HepG2 (cell line): ENCODE measurements at regions not wholly inside any gene's neighbourhood (a gene's known extent, or its start where the extent isn't known, plus 50 kb on each side); places are given as distances from the start of the nearest gene placed in this dataset.

Source experiments
- ATAC-seq: fragments of 200-7000 bp; cut with Tn5 transposase; 3 replicates; pipeline ENCODE4 v1.9.1; 2020; ENCODE audit warnings: mild to moderate bottlenecking, moderate library complexity
- BruUV-seq: library from RNA; stranded (reverse); fragments of 400-500 nt; replicated peaks from 2 replicates; lab custom pipeline; 2021; lab: Mats Ljungman, UMichigan
- CTCF ChIA-PET: fragments of 300-600 bp; formaldehyde crosslinking; extraction: SDS; loops from one replicate; lab custom pipeline; 2021; ENCODE audit warnings: low total read pairs, inconsistent platforms, low intra/inter-chr PET ratio; lab: Yijun Ruan, JAX
- POLR2A ChIA-PET: fragments of 350-600 bp; sonication (Branson Sonifier 250); formaldehyde crosslinking; loops from one replicate; lab custom pipeline; 2020; ENCODE audit warnings: antibody characterized with exemption, inconsistent platforms; lab: Yijun Ruan, JAX
- DNase-seq: peaks from one replicate; pipeline ENCODE4 v3.0.0-alpha.2; 2015; ENCODE audit warnings: low spot score
- FAIRE-seq: peaks from 3 replicates; lab custom pipeline; 2011; peaks lifted over from hg19 to GRCh38; lab: Jason Lieb, UNC
- H2AFZ ChIP-seq: one replicate; pipeline ENCODE4 v1.6.1; 2011; ENCODE audit warnings: low read length, inconsistent platforms
- H3K27ac ChIP-seq: fragments of 300-600 bp; 3 replicates; pipeline ENCODE4 v1.8.0; 2011; ENCODE audit warnings: mixed run types, mild to moderate bottlenecking, mixed read lengths, low read length, inconsistent platforms; ENCODE audit not compliant: insufficient read depth; ENCODE audit errors: extremely low read length
- H3K27me3 ChIP-seq, 2 experiments: fragments of 200-600 bp in 1 of 2; 2 replicates in 1 of 2; 3 replicates in 1 of 2; pipeline versions ENCODE4 v1.6.0 to v1.8.0; 2011; ENCODE audit warnings: low read length in 2 of 2, mild to moderate bottlenecking in 2 of 2, moderate library complexity in 2 of 2, inconsistent platforms in 1 of 2; ENCODE audit not compliant: insufficient read depth in 2 of 2, control insufficient read depth in 1 of 2
- H3K36me3 ChIP-seq, 2 experiments: fragments of 200-600 bp in 1 of 2; replicated peaks in 1 of 2; 2 replicates in 1 of 2; 3 replicates in 1 of 2; pipeline versions ENCODE4 v1.5.1 to v1.8.0; 2011; ENCODE audit warnings: low read length in 2 of 2, inconsistent platforms in 1 of 2; ENCODE audit not compliant: insufficient read depth in 2 of 2, control insufficient read depth in 1 of 2
- H3K4me1 ChIP-seq: 2 replicates; pipeline ENCODE4 v1.5.1; 2012; ENCODE audit warnings: low read length, inconsistent platforms; ENCODE audit not compliant: insufficient read depth
- H3K4me2 ChIP-seq: 2 replicates; pipeline ENCODE4 v1.6.0; 2011; ENCODE audit warnings: low read depth, low read length, inconsistent platforms
- H3K4me3 ChIP-seq, 3 experiments: fragments of 200-600 bp in 1 of 3; sonication (generic), shearing (Covaris generic) in 1 of 3; replicated peaks in 1 of 3; 2 replicates each; pipeline ENCODE4 v1.5.1; 2011 to 2016; ENCODE audit warnings: low read length in 3 of 3, inconsistent platforms in 2 of 3, low read depth in 2 of 3, mild to moderate bottlenecking in 2 of 3, control low read depth in 1 of 3, mixed read lengths in 1 of 3; ENCODE audit not compliant: insufficient read depth in 1 of 3
- H3K79me2 ChIP-seq: one replicate; pipeline ENCODE4 v1.6.1; 2011; ENCODE audit warnings: low read length, inconsistent platforms; ENCODE audit not compliant: insufficient read depth
- H3K9ac ChIP-seq: 2 replicates; pipeline ENCODE4 v1.6.0; 2011; ENCODE audit warnings: mild to moderate bottlenecking, low read depth, low read length, inconsistent platforms; ENCODE audit not compliant: insufficient read depth
- H3K9me3 ChIP-seq: 2 replicates; pipeline ENCODE4 v1.5.1; 2012; ENCODE audit warnings: mild to moderate bottlenecking, low read length
- H4K20me1 ChIP-seq: 2 replicates; pipeline ENCODE4 v1.6.0; 2011; ENCODE audit warnings: inconsistent platforms, mild to moderate bottlenecking, low read length, moderate library complexity; ENCODE audit not compliant: insufficient read depth
- DR1 ChIP-seq: sonication (generic); formaldehyde crosslinking; IDR thresholded peaks from 2 replicates; pipeline ENCODE4 v1.8.0; 2021; ENCODE audit warnings: mild to moderate bottlenecking, missing genetic modification reagents, inconsistent platforms
- EED ChIP-seq: sonication (generic); formaldehyde crosslinking; IDR thresholded peaks from 2 replicates; pipeline ENCODE4 v1.5.0; 2020; ENCODE audit warnings: mild to moderate bottlenecking, missing genetic modification reagents
- MIER2 ChIP-seq: IDR thresholded peaks from 2 replicates; pipeline ENCODE4 v1.6.1; 2016; ENCODE audit warnings: missing biosample characterization, missing genetic modification reagents
- MTA3 ChIP-seq: sonication (generic); formaldehyde crosslinking; IDR thresholded peaks from 2 replicates; pipeline ENCODE4 v1.4.0; 2020; ENCODE audit warnings: missing genetic modification reagents
- SNAI1 ChIP-seq: sonication (generic); formaldehyde crosslinking; IDR thresholded peaks from 2 replicates; pipeline ENCODE4 v1.5.0; 2020; ENCODE audit warnings: mild to moderate bottlenecking, missing genetic modification reagents, borderline replicate concordance
- SYNCRIP ChIP-seq: fragments of 200-400 bp; formaldehyde crosslinking; IDR thresholded peaks from 2 replicates; pipeline ENCODE4 v1.6.1; 2018; ENCODE audit warnings: mild to moderate bottlenecking, low read depth, low read length; ENCODE audit not compliant: insufficient read depth
- XRCC5 ChIP-seq: fragments of 200-400 bp; formaldehyde crosslinking; optimal IDR thresholded peaks from 2 replicates; pipeline ENCODE3; 2017; ENCODE audit warnings: mild to moderate bottlenecking, low read length
- ZFP36L2 ChIP-seq: sonication (generic); formaldehyde crosslinking; IDR thresholded peaks from 2 replicates; pipeline ENCODE4 v1.4.0; 2020; ENCODE audit warnings: missing genetic modification reagents
- ZFY ChIP-seq: sonication (generic); formaldehyde crosslinking; IDR thresholded peaks from 2 replicates; pipeline ENCODE4 v1.4.0; 2020; ENCODE audit warnings: missing genetic modification reagents
- ZNF430 ChIP-seq: sonication (generic); formaldehyde crosslinking; IDR thresholded peaks from 2 replicates; pipeline ENCODE4 v1.9.0; 2021; ENCODE audit warnings: mild to moderate bottlenecking, missing genetic modification reagents
- ZNF468 ChIP-seq: sonication (generic); formaldehyde crosslinking; IDR thresholded peaks from 2 replicates; pipeline ENCODE4 v1.8.0; 2022; ENCODE audit warnings: mild to moderate bottlenecking, moderate library complexity, missing genetic modification reagents
- ZNF562 ChIP-seq: sonication (generic); formaldehyde crosslinking; IDR thresholded peaks from 2 replicates; pipeline ENCODE4 v1.8.0; 2022; ENCODE audit warnings: missing genetic modification reagents, borderline replicate concordance
- ZNF615 ChIP-seq: sonication (generic); formaldehyde crosslinking; IDR thresholded peaks from 2 replicates; pipeline ENCODE4 v1.5.0; 2020; ENCODE audit warnings: mild to moderate bottlenecking, missing genetic modification reagents, borderline replicate concordance
- ZNF678 ChIP-seq: sonication (generic); formaldehyde crosslinking; IDR thresholded peaks from 2 replicates; pipeline ENCODE4 v1.4.0; 2020; ENCODE audit warnings: mild to moderate bottlenecking, missing genetic modification reagents
- WGBS: methylation state at CpG from one replicate; pipeline ENCODE4 v1.1.6; 2017; ENCODE audit warnings: low lambda C conversion rate; 5-methylcytosine and 5-hydroxymethylcytosine counted together
- in situ Hi-C: cut with HindIII; loops from 2 replicates; pipeline ENCODE4 v1.10.0; 2017; ENCODE audit warnings: low pct_unique_long_range_greater_than_20kb; ENCODE audit not compliant: extremely low pct_ligation_motif_present
- intact Hi-C: fragments of 100-400 bp; cut with micrococcal nuclease; formaldehyde crosslinking; loops from one replicate; pipeline ENCODE4 v1.10.0; 2022; ENCODE audit not compliant: unreplicated experiment
- TF ChIP-seq, protein P1 (sequence below): IDR thresholded peaks from 2 replicates; pipeline ENCODE4 v1.4.0; 2020; ENCODE audit warnings: mild to moderate bottlenecking, missing genetic modification reagents

GRCh38 chr4:123017636-123018395 lies 95.4 kb upstream of the NUDT6 start:
- Histone ChIP-seq H3K79me2 (no peaks in the 10 kb centered on the region), H2AFZ (no peak overlapping the region), H3K4me3 (no peak overlapping the region), H3K9ac (no peak overlapping the region), H4K20me1 (no peaks in the 10 kb centered on the region), H3K9me3 (no peaks in the 10 kb centered on the region), H3K4me2 (no peak overlapping the region), H3K27me3 (no peaks in the 10 kb centered on the region), H3K4me1 (no peaks in the 10 kb centered on the region), H3K27ac (no peak overlapping the region), H3K36me3 (no peaks in the 10 kb centered on the region; a peak in 1 of 5 replicates)
- BruUV-seq: no TSS peak
- 97% methylated on average over 3 of the region's 3 CpGs for WGBS
- FAIRE-seq: no peak
- intact Hi-C loops (no loop called here), in situ Hi-C loops (no loop called here)
- ATAC-seq: no peak
- TF ChIP-seq ZFY (no peak), MIER2 (CRISPR knock-in tag) (no peak), DR1 (CRISPR knock-in tag) (no peak), XRCC5 (no peak), ZNF430 (CRISPR knock-in tag) (no peak), ZNF678 (no peak), ZFP36L2 (CRISPR knock-in tag) (no peak), SYNCRIP (no peak), ZNF562 (CRISPR knock-in tag) (no peak), EED (CRISPR knock-in tag) (no peak), MTA3 (CRISPR knock-in tag) (no peak), SNAI1 (CRISPR knock-in tag) (no peak), ZNF615 (CRISPR knock-in tag) (no peak), ZNF468 (CRISPR knock-in tag) (no peak)
- TF ChIP-seq, protein P1, sequence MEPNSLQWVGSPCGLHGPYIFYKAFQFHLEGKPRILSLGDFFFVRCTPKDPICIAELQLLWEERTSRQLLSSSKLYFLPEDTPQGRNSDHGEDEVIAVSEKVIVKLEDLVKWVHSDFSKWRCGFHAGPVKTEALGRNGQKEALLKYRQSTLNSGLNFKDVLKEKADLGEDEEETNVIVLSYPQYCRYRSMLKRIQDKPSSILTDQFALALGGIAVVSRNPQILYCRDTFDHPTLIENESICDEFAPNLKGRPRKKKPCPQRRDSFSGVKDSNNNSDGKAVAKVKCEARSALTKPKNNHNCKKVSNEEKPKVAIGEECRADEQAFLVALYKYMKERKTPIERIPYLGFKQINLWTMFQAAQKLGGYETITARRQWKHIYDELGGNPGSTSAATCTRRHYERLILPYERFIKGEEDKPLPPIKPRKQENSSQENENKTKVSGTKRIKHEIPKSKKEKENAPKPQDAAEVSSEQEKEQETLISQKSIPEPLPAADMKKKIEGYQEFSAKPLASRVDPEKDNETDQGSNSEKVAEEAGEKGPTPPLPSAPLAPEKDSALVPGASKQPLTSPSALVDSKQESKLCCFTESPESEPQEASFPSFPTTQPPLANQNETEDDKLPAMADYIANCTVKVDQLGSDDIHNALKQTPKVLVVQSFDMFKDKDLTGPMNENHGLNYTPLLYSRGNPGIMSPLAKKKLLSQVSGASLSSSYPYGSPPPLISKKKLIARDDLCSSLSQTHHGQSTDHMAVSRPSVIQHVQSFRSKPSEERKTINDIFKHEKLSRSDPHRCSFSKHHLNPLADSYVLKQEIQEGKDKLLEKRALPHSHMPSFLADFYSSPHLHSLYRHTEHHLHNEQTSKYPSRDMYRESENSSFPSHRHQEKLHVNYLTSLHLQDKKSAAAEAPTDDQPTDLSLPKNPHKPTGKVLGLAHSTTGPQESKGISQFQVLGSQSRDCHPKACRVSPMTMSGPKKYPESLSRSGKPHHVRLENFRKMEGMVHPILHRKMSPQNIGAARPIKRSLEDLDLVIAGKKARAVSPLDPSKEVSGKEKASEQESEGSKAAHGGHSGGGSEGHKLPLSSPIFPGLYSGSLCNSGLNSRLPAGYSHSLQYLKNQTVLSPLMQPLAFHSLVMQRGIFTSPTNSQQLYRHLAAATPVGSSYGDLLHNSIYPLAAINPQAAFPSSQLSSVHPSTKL: no peak
- no peak for DNase-seq
- CTCF ChIA-PET: no interaction called here
- POLR2A ChIA-PET: interaction anchor here (0.9 kb wide), 1 partner anchor 26 kb away, joined by 3 read pairs; no protein-coding TSS in a partner anchor
